Fibroblast of upper back skin (primary cell): ENCODE measurements at regions not wholly inside any gene's neighbourhood (a gene's known extent, or its start where the extent isn't known, plus 50 kb on each side); places are given as distances from the start of the nearest gene placed in this dataset.

Experiments used
- DNase-seq: peaks from one replicate; pipeline ENCODE4 v3.0.0-alpha.2; 2013

DNA sequence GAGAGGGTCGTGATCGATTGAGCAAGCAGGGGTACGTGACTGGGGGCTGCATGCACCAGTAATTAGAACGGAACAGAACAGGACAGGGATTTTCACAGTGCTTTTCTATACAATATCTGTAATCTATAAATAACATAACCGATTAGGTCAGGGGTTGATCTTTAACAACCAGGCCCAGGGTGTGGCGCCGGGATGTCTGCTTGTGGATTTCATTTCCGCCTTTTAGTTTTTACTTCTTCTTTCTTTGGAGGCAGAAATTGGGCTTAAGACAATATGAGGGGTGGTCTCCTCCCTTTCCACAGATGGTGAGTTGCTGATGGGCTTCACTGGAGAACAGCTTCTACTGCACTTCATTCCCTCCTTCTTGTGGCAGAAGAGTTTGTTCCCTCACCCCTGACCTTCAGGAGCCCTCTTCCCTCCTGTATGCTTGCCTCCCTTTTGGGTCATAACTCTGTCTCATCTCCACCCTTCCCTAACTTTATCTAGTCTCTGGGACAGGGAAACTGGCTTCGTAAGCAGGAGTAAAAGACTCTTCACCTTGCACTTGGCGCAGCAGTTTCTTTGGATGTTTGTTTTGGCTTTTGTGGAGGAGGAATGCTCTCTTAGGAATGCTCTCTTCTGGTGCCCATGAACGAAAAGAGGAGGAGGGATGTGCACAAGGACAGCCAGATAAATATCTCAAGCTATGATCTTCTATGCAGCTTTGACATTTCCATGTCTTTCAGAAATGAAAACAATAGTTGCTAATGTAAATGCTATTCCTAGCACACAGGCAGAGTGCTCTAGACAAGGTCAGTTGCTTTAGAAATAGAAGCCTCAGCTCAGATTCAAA lies 139.8 kb upstream of the RPS23 start:
- peak; percentile 54 for DNase-seq

DNA sequence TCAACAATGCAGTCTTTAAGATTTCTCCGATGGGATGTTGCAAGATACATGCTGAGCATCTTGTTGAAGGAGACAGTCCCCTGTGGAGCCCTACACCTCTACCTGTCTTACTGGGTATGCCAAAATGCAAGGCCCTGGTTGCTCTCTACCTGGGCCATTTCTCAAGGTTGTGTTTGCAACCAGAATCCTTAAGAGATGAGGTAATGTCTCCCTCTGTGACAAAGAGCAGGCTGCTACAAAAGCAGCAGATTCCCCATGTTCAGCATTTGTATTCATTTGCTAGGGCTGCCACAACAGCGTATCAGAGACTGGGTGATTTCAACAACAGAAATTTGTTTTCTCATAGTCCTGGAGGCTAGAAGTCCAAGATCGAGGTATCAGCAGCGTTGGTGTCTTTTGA lies 138.4 kb upstream of the RPS23 start:
- DNase-seq = no peak

DNA sequence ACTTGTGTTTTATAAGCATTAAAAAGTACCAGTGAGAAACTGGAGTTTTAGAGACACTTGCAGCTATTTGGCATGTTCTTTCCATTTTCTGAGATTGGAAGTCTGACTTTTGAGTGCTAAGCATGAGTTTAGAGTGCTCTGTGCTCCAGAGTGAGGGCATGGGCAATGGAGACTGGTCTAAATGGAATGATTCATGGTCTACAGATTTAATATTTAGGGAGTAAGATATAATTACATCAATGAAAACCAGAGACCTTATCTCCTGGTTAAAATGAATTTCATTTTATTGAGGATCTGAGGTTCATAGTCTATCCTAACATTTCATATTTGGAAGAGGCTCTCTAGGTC lies 135.9 kb upstream of the RPS23 start:
- no peak for DNase-seq

DNA sequence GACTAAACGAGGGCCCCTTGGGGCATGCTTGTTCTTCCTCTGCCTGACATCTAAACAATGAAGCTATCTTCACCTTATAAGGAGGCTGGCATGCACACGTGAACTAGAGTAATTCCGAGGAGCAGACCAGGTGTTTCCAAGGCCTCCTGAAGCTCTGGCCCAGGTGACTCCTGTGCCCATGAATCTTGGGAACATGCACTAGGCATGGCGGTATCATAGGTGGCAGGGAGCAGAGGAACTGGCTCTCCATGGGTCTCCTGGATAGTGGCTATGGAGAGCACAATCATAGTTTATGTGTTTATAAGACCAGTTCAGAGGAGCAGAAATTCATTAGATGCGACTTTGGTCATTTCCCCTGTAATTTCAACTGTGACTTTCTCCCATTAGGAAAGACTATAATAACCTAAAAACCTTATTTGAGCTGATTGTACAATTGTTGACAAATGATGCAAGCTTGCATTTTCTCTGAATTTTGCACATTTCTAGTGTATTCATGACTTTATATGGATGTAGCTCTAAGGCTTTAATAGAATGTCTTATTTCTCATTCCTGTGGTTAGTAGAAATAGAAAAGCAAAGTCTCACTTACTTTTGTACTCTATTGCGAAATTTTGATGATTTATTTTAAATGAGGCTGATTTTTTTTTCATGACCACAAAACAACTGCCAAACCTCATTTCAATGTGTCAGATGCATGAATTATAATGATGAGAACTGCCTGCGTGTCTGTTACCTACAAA lies 135.3 kb upstream of the RPS23 start:
- DNase-seq = peak; percentile 97

DNA sequence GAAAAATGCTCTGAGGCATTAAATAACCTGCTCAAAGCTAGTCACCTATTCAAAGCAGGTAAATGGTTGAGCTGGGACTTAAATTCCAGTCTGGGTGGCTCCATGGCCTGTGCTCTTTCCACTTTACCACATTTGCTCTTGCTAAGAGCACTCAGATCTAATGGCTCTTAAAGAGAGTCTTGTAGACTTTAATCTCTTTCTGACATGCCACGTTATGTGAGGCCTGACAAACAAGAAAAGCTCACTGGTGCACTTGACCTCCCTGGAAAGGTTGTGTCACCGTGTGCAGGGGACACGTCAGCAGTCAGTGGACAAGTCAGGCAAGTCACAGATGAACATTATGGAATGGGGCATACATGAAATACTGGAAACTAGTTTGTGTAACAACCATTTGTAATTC lies 129.9 kb upstream of the RPS23 start:
- DNase-seq = no peak

DNA sequence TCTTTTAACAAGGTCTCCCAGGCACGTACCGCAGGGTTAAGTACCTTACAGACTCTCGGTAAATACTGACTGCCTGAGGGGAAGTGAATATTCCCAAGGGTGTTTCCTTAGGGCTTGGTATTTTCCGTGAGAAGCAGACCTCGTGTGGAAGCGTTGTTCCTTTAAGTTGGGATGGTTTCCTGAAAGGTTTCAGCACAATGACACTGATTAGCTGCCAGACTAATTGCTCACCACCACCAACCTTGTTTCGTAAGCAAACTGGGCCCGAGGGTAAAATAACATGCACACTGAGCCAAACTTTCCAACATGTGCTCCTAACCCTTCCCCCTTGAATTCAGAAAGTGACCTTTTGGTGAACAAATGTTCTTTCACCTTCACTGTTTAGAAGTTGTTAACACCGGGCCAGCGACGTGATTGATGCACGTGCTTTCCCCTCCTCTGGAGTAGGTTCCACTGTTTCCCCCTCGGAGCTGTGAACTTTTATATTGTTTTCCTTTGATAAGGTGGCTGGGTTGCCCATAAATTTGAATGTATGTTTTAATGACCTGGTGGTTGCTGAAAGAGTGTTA lies 128.1 kb upstream of the RPS23 start:
- DNase-seq = peak; percentile 92

DNA sequence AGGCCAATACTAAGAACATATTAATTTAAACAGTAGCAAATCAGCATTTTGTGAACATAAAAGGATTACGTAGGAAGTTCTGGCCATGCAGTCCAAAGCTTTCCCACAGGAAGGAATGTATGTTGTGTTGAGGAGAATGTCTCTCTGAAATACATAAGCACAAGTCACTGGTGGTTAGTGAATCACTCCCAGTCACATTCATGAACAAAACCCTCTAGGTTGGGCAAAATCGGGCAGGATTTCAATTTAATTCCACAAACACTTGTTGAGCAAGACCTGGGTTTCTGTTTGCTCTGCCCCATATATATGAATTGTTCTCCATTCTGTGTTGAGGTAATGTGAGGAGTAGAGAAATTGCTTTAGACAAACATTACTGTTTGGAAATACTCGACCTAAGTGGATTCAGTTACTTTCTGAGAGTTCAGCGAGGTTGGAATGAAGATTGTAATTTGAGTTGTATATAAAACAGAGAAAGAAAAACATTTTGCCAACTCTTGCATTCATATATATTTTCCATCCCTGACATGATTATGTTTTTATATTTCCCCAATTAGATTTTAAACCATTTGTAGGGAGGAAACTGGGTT lies 127.6 kb upstream of the RPS23 start:
- DNase-seq = peak; percentile 99

DNA sequence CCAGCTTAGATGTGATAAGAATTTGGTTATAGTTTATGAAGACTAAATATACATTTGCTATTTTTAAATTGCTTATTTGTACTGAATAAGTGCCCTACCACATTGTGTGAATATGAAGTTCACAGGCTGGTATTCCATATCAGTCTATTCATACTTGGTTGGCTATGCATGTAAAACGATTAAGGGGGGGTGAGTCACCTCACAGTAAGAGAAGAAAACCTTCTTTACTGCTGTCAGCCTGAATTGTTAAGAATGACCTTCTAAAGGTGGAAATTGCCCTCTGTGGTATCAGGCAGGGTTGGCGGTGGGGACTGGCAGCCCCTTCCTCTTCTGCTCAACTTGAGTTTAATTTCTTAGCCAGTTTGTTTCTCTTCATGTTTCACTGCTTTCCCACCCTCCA lies 127.0 kb upstream of the RPS23 start:
- DNase-seq = peak; percentile 83

DNA sequence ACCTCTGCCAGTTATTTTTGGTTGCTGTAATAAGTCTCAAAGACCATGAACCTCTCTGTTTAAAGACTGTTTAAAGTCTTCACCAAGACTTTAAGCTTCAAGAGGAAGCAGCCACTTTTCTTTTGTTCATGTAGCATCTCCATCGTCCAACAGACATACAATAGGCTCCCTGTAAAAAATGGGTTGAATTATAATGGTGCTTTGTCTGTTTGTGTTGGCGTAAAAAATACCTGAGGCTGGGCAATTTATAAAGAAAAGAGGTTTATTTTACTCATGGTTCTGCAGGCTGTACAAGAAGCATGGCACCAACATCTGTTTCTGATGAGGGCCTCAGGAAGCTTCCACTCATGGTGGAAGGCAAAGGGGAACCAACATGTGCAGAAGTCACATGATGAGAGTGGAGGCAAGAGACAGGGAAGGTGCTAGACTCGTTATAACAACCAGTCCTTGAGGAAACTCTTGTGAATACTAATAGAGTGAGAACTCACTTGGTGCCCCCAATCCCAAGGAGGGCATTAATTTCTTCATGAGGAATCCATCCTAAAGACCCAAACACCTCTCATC lies 126.3 kb upstream of the RPS23 start:
- no peak for DNase-seq

DNA sequence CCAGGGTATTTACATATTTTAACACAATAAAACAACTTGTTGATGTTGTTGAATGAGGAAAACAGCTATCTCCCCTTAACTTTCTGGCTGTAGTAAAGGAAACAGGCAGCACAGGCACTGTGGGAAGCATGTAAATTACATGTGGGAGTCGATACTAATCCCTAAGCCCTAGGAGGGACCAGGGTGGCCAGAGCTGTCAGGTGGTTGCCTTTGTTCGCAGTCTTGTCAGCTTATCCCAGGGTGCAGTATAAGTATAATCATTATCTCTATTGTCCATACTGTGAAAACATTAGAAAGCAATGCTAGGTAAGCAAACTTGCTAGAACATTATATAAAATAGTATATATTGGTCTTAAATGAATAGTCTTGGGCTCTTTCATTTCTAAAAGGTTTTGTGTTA lies 125.6 kb upstream of the RPS23 start:
- no peak for DNase-seq

DNA sequence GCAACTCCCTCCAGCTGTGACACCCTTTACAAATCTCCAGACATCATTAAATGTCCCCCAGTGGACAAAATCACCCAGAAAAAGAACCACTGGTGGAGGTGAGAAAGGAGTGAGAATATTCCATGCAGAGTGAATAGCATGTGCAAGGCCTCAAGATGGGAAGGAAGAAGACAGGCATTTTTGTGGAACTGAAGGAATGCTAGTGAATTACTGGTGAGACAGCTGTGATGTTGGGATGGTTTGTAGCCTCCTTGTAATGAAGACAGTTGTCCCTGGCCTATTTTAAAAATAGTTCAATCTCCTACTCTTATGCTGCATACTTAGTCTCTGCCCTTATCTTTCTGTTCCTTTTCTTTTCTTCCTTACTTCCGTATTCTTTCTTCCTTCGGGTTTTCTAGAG lies 124.9 kb upstream of the RPS23 start:
- no peak for DNase-seq

DNA sequence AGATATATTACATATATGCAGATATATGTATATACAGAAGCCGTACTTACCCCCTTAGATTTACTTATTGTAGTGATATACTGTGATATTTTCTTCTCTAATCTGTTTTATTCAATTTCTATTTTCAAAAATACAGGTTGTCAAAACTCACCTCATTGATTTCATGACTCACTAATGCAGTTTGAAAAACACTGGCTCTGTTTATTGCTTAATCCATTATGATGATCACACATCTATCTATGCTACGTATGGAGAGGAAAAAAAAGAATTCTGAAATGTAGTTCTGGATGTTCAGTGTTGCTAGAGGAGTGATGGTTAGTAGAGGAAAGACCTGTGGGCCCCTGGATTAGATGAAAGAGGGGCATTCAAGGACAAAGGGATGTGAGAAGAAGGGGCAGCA lies 121.0 kb upstream of the RPS23 start:
- DNase-seq = no peak

DNA sequence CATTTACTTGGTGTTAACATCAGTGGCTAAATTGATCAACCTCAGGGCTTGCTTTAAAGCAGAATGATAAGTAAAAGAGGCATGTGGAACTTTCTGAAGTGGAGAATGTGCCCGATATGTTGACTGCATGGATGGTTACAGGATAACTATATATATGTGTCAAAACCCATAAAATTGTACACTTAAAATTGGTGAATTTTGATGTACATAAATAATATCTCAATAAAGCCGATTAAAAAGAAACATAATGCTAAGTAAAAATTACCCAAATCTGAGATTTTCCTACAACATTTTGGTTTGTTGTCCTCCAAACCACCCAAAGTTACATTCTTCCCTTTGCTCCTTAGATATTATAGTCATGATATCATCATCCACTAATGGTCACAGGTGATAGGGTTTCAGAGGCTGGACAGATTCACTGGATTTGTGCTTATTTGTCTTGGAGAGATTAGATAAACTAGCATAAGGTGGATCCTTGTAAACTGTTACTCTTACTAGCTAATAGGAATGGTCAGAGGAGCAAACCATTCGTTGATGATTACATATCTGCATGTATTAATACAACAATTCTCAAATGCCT lies 119.7 kb upstream of the RPS23 start:
- no peak for DNase-seq

DNA sequence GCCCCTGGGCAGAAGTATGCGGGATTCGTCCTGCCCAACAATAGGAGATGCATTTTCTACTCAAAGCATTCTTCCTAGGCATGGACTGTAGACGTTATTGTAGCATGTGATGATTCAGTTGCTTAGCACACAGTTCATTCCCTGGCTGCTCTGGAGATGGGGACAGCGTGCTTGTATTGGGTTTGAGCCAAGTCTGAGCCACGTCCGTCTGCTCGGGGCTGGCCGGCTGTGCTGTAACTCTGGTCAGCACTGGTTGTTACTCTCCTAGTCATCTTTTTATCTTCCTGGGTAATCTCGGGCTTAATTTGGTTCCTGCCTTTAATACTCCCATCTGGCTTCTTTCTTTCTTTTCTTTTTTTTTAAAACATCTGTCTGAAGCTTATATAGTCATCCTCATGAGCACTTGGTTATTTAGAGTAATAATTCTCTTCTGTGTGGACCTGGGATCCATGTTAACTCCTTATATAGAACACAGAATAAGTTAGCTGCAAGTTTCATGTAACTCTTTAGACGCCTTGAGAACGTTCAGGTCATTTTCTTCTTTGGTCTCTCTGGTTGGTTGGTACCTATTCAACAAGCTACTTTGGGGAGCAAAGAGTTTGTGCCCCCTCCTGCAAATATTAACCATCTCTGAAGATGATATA lies 118.8 kb upstream of the RPS23 start:
- DNase-seq = peak; percentile 99

DNA sequence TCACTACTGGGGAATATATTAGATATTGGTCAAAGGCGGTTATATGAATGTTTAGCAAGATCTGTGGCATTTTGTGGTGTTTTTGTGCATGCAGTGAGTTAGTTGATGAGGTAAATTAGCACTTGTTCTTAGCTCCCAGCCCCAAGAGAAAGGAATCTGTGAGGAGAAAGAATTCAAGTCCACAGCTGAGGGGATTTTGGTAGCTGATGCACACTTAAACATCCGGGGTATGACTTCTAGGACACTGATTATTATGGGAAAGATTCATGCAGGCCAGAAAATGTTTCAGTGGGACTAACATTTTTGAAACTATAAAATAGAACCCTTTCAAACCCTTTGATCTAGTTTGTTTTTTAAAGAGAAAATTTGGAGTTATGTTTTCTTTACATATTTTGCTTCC lies 118.2 kb upstream of the RPS23 start:
- DNase-seq = peak; percentile 47

DNA sequence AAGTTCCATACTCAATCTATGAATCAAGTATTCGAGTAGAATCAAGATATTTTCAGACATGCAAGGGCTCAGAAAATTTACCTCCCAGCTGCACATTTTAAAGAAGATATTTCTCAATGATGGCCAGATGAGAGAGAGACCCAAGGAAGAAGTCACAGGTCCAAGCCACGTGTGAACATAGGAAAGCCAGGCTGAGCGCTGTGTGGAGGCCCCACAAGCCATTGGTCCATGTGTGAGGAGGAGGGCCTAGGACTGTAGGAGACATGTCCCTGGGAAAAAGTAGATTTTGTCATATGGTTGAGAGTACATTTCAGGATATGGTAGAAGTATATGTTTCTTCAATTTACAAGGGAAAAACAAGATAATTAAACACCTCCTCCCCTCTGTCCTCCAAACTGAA lies 115.8 kb upstream of the RPS23 start:
- no peak for DNase-seq

DNA sequence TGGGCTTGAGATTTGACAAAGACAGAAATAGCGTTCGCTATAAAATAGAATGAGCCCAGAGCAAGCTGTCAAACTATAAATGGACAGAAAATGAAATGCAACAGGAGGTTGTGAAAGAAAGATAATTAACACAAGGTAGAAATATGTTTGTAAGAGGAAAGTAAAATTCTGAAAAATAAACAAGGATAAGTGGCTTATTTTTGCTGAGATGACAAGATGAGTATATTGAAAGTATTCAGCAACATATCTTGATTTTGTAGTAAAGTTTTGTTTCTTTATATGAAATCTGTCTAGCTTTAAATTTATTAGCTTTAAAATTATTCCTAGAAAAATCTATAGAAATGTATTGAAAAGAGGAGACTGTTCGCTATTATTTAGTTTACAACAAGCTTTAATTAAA lies 111.9 kb upstream of the RPS23 start:
- no peak for DNase-seq

DNA sequence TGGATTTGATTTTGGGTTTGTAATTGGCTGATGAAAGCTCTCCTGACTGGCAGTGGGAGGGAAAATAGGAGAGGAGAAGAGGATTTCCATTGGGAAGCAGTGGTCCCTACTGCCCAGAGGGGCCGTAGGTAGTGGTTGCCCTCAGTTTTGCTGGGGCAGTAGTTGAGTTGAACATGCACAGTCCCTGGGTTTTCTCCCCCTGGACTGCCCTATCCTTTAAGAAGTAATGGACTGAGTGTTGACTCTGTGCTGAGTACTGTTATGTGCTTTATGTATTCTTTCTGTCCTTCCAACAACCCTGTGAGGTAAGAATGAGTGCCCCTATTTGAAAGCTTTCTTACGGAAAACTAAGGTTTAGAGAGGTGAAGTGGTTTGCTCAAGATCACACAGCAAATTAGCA lies 111.2 kb upstream of the RPS23 start:
- DNase-seq = no peak

DNA sequence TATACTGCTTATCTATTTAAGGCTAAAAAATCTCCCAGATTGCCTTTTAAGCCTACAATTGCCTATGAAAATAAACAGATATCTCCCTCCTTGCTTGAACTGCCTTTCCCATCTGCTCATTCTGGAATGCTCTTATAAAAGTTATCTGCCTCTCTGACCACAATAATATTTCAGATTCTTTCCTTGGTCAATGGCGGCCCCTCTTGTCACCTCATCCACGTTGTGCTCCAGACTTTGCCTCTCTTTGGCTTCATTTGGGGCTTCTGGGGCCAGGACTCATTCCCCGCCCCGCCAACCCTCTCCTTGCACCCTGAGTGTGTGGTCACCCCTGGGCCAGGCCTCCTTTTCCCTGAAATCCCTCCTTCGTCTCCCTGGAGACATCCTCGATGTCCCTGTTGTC lies 110.0 kb upstream of the RPS23 start:
- DNase-seq = peak; percentile 89

DNA sequence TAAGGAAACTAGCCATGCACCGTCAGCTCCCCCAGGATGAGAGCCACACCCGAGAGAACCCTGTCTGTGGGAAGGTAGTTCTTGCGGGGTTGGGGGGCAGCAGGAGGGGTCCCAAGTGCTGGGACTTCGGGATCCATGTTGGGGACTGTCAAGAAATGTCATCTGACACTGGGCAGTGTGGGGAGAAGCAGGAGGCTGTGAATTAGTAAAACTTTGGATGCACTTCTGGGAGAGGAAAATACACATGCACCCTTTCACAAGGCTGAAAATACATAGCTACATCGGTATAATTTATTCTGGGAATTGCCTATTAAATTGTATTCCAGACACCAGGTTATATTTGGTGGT lies 109.6 kb upstream of the RPS23 start:
- no peak for DNase-seq

DNA sequence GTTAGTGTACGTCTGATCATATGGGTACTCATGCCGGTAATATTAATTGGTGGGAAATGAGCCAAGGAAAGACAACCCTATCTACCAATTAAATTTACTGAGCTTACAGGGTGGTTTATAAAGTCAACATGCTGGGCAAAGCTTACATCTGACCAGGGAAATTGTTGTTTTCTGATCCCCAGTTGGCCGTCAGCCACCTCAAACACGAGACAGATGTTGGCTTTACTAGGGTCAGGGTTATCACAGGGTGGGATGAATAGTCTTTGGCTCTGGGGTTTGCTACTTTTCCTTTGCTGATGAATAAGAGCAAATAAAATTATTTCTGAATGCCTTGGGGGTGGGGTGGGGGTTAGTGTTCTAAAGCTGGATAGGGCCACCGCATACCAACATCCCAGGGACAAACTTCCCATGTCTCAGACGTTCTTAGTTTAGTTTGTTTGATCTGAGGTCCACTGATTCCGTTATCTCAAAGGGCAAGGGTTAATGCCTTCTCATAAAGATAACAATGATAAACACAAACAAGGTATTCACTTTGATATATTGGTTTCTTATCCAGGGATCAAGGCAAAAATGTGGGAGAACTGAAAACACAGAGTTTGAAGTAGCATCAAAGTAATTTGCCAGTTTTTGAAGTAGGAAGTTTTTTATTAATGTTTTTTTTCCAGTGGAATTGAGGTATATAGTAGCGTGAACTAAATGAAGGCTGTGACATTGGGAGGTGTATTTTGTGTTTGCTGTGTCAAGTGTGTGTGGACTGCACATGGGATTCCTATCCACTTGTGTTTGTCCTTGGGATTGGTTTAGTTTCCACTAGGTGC lies 109.1 kb upstream of the RPS23 start:
- DNase-seq = peak; percentile 60

DNA sequence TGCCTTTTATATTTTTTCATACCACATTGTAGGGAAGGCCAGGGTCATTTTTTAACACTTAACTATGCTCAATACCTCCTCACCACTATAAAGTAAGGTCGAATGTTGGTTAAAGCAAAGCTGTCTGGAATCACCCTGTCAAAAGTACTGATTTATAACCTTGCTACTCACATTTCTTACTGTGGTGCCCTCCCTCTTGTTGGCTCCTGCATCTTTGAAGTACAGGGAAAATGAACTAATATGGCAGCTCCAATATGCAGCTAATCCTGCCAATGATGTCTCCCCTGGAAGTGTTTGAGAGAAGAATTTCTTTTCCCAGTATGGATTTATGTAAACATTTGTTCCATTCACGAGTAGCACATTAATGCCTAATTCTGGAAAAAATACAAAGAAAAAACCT lies 108.4 kb upstream of the RPS23 start:
- DNase-seq = peak; percentile 66
